Activated T-cell treated with anti-CD3 and anti-CD28 coated beads, Interleukin-2, amount 50 U/mL, for 4 hours (primary cell): ENCODE measurements at regions not wholly inside any gene's neighbourhood (a gene's known extent, or its start where the extent isn't known, plus 50 kb on each side); places are given as distances from the start of the nearest gene placed in this dataset.
"Not testable (repeated sequence)": the region's sequence is repeated elsewhere in the genome, so short reads cannot be mapped to it uniquely, and the experiment has no call there.

Source experiments
- ATAC-seq, 2 donors: fragments of 200-7000 bp; cut with Tn5 transposase; one replicate each; pipeline ENCODE4 v1.10.0; 2021
- DNase-seq: peaks from one replicate; pipeline ENCODE4 v3.0.0-alpha.2; 2020
- H3K27me3 Mint-ChIP-seq: one replicate; pipeline ENCODE4 v1.8.0; 2021; ENCODE audit warnings: low read depth, mixed read lengths
- H3K36me3 Mint-ChIP-seq: one replicate; pipeline ENCODE4 v1.8.0; 2022; ENCODE audit warnings: mixed read lengths; ENCODE audit not compliant: insufficient read depth
- H3K4me1 Mint-ChIP-seq: one replicate; pipeline ENCODE4 v1.8.0; 2021; ENCODE audit warnings: low read depth, mixed read lengths
- H3K4me3 Mint-ChIP-seq: one replicate; pipeline ENCODE4 v1.8.0; 2021; ENCODE audit warnings: mild to moderate bottlenecking, moderate library complexity, mixed read lengths
- H3K9me3 Mint-ChIP-seq: one replicate; pipeline ENCODE4 v1.8.0; 2021; ENCODE audit warnings: mixed read lengths

DNA sequence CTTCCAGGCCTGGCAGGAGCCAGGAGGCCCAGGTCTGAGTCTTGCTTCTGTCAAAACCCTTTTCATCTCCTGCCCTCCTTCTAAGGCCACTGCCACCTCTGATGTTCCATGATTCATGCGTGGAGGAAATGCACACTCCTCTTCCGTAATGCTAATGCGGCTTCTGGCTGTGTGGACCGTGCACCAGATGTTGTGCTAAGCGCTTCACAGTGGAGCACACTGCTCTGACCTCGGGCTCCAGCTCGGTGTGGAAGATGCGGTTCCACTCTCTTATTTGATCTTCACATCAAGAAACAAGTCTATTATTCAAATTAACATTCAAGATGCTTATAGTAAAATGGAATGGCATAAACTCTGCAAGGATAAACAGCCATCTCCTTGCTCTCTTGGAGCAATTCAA lies 629.2 kb downstream of the UQCRFS1 start:
- ATAC-seq (no peak), DNase-seq (no peak)
- H3K9me3 Mint-ChIP-seq: no peaks in the 10 kb centered on the region
- no peaks in the 10 kb centered on the region for H3K4me1 Mint-ChIP-seq
- H3K27me3 Mint-ChIP-seq: peaks cover 2% of the 10 kb centered on the region
- no peak overlapping the region for H3K4me3 Mint-ChIP-seq
- no peaks in the 10 kb centered on the region for H3K36me3 Mint-ChIP-seq

DNA sequence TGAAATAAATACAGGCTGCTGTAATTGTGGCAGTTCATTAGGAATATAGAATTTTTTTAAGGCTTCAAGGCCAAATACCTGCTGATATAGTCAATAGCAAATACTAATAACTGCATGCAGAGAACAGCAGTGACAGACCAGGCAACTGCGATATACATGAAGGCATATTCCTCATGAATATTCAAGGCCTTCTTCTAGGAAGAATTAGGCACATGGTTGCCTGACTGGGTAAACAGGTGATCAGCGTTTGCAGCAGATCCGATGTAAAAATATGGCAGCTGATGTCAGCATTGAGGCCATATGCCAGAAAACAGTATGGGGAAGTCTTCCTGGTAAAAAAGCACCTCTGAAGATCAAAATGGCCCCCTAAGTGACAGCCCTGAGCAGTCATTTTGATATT lies 629.7 kb downstream of the UQCRFS1 start:
- no peaks in the 10 kb centered on the region for H3K36me3 Mint-ChIP-seq
- H3K27me3 Mint-ChIP-seq: no peaks in the 10 kb centered on the region
- ATAC-seq (no peak), DNase-seq (no peak)
- H3K4me1 Mint-ChIP-seq: no peaks in the 10 kb centered on the region
- H3K9me3 Mint-ChIP-seq: no peaks in the 10 kb centered on the region
- no peak overlapping the region for H3K4me3 Mint-ChIP-seq

DNA sequence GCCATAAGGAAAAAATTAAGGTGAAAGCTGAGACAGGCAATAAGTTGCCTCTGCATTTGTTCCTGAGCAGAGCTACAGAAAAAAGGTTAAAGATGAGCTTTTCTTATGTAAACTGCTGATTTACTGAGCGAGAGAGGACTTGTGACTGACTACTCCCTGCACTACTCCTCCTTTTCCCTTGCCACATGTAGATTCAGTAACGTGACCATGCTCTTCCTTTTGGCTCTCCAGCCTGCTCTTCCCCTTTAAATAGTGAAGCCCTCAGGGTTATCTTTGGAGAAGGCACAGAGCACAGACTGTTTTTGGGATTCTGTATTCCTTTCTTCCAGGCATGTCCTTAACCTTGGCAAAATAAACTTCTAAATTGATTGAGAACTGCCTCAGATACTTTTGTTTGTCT lies 630.2 kb downstream of the UQCRFS1 start:
- H3K36me3 Mint-ChIP-seq: no peaks in the 10 kb centered on the region
- H3K9me3 Mint-ChIP-seq: no peaks in the 10 kb centered on the region
- no peaks in the 10 kb centered on the region for H3K27me3 Mint-ChIP-seq
- DNase-seq (no peak), ATAC-seq (no peak)
- no peaks in the 10 kb centered on the region for H3K4me1 Mint-ChIP-seq
- no peak overlapping the region for H3K4me3 Mint-ChIP-seq

DNA sequence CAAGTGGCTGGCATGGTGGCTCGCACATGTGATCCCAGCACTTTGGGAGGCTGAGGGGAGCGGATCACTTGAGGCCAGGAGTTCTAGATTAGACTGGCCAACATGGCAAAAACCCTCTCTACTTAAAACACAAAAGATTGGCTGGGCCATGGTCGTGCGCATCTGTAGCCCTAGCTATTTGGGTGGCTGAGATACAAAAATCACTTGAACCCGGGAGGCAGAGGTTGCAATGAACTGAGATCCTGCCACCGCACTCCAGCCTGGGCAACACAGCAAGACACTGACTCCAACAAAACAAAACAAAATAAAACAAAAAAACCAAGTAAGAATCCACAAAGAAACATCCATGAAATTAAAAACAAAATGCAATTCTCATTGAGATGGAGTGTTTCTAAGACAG lies 630.6 kb downstream of the UQCRFS1 start:
- Mint-ChIP-seq H3K9me3 (no peaks in the 10 kb centered on the region), H3K36me3 (no peaks in the 10 kb centered on the region), H3K27me3 (no peaks in the 10 kb centered on the region), H3K4me1 (no peaks in the 10 kb centered on the region), H3K4me3 (no peak overlapping the region)
- no peak for ATAC-seq
- no peak for DNase-seq

DNA sequence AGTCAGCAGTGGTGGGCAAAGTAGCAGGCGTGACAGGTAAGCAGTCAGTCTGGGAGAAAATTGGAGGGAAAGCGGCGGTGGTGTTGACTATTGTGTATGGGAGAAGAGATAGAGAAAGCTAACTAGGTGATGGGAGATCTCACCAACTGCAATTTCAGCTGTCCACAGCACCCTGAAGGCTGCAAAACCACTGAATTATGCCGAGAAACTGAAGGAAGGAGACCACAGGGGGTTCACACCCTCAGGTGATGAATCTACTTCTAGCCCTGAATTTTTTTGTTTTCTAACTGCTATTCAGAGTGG lies 631.5 kb downstream of the UQCRFS1 start:
- ATAC-seq (no peak), DNase-seq (no peak)
- Mint-ChIP-seq H3K9me3 (no peaks in the 10 kb centered on the region), H3K27me3 (no peaks in the 10 kb centered on the region), H3K4me1 (no peaks in the 10 kb centered on the region), H3K4me3 (no peak overlapping the region), H3K36me3 (no peaks in the 10 kb centered on the region)

DNA sequence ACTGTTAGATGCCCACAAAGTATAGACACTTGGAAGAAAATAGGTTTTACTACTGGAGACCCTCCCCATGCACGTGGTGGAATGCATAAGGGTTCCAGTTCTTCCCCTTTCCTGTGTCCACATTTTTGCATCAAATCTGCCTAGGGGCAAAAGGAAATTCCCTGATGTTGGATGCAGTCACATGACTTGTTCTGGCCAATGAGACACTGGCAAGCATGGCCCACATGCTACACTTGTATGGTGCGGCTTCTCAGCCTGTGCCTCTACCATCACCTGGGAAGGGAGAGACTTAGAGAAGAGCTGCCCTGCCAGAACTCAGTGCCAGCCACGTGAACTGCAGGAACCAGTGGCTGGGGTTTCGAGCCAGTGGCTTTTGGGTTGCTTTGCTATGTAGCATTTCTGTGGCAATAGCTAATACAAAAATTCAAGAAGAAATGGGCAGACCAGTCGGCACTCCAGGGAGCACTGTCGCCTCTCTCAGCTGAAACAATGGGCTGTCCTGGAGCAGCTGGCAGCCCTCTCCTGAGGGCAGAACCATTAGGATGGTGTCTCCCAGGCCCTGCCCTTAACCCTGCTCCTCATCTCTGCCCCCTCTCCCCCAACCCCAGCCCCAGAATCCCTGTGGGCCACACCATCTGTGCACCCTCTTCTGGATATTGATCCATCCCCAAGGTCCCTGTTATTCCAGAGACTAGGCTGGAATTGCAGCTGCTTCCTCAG lies 634.0 kb downstream of the UQCRFS1 start:
- Mint-ChIP-seq H3K4me3 (no peak overlapping the region), H3K4me1 (no peaks in the 10 kb centered on the region), H3K9me3 (no peaks in the 10 kb centered on the region), H3K36me3 (no peaks in the 10 kb centered on the region), H3K27me3 (no peaks in the 10 kb centered on the region)
- DNase-seq (no peak), ATAC-seq (no peak)

DNA sequence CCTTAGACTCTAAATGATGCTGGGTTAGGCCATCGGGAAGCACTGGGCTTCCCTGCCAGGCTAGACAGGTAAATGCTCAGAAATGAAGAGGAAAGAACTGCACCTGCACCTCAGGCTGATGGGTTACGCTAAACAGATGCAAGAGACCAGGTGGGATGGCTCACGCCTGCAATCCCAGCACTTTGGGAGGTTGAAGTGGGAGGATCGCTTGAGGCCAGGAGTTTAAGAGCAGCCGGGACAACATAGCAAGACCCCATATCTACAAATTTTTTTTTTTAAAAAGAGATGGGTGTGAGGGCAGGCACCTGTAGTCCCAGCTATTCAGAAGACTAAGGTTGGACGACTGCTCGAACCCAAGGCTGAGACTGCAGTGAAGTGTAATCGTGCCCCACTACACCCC lies 634.7 kb downstream of the UQCRFS1 start:
- no peak for DNase-seq
- H3K36me3 Mint-ChIP-seq: no peaks in the 10 kb centered on the region
- H3K4me3 Mint-ChIP-seq: no peak overlapping the region
- H3K9me3 Mint-ChIP-seq: no peaks in the 10 kb centered on the region
- no peaks in the 10 kb centered on the region for H3K27me3 Mint-ChIP-seq
- H3K4me1 Mint-ChIP-seq: no peaks in the 10 kb centered on the region
- no peak for ATAC-seq

DNA sequence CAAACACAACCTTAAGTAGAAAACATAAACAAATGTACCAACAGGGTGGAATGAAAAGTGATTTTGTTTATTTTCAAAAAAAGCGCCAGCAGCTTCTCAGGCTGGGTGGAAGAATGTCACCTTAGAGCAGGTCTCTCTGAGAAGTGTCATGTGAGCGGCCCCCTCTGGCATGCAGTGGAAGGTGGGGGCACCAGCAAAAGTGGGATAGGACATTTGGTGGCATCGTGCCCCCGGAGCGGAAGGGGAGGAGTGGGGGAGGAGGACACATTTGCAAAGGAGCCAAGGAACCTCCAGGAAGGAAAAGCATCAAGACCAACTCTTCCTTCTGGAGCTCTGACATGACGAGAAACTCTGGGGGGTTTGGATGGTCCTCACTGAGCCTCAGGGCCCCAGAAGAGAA lies 635.3 kb downstream of the UQCRFS1 start:
- no peaks in the 10 kb centered on the region for H3K27me3 Mint-ChIP-seq
- no peak overlapping the region for H3K4me3 Mint-ChIP-seq
- H3K9me3 Mint-ChIP-seq: no peaks in the 10 kb centered on the region
- no peaks in the 10 kb centered on the region for H3K4me1 Mint-ChIP-seq
- no peak for ATAC-seq
- no peaks in the 10 kb centered on the region for H3K36me3 Mint-ChIP-seq
- no peak for DNase-seq

DNA sequence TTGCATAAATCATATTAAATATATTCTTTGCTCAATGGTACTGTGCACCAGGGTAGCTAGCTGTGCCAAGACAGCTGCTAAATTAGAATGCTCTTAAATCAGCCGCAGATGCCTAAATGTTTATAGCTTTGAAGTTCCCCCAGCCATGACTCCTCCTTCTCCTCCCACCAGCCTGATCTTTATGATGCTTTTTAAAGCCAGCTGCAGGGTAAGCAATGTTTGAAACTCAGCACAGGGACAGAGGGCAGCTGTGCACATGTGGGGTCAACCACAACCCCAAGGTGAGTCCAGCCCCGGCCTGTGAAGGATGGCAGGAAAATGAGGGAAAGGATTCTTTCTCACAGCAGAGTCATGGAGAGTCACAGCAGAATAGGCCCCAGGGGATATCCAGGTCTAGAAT lies 635.7 kb downstream of the UQCRFS1 start:
- ATAC-seq: no peak
- no peaks in the 10 kb centered on the region for H3K27me3 Mint-ChIP-seq
- H3K4me1 Mint-ChIP-seq: no peaks in the 10 kb centered on the region
- H3K4me3 Mint-ChIP-seq: no peak overlapping the region
- DNase-seq: no peak
- no peaks in the 10 kb centered on the region for H3K36me3 Mint-ChIP-seq
- no peaks in the 10 kb centered on the region for H3K9me3 Mint-ChIP-seq

DNA sequence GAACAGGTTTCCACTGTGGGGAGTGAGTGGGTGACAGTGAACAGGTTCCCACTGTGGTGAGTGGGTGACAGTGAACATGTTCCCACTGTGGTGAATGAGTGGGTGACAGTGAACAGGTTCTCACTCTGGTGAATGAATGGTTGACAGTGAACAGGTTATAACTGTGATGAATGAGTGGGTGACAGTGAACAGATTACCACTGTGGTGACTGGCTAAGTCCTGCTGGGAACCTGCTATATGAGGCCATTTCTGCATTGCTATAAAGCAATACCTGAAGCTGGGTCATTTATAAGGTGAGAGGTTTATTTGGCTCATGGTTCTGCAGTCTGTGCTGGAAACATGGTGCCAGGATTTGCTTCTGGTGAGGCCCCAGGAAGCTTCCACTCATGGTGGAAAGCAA lies 637.1 kb downstream of the UQCRFS1 start:
- no peaks in the 10 kb centered on the region for H3K36me3 Mint-ChIP-seq
- no peak for DNase-seq
- no peaks in the 10 kb centered on the region for H3K9me3 Mint-ChIP-seq
- no peaks in the 10 kb centered on the region for H3K27me3 Mint-ChIP-seq
- no peak for ATAC-seq
- H3K4me1 Mint-ChIP-seq: no peaks in the 10 kb centered on the region
- H3K4me3 Mint-ChIP-seq: no peak overlapping the region

DNA sequence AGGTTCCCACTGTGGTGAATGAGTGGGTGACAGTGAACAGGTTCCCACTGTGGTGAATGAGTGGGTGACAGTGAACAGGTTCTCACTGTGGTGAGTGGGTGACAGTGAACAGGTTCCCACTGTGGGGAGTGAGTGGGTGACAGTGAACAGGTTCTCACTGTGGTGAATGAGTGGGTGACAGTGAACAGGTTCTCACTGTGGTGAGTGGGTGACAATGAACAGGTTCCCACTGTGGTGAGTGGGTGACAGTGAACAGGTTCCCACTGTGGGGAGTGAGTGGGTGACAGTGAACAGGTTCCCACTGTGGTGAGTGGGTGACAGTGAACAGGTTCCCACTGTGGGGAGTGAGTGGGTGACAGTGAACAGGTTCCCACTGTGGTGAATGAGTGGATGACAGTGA lies 637.6 kb downstream of the UQCRFS1 start:
- H3K36me3 Mint-ChIP-seq, H3K27me3 Mint-ChIP-seq: not testable (repeated sequence)

DNA sequence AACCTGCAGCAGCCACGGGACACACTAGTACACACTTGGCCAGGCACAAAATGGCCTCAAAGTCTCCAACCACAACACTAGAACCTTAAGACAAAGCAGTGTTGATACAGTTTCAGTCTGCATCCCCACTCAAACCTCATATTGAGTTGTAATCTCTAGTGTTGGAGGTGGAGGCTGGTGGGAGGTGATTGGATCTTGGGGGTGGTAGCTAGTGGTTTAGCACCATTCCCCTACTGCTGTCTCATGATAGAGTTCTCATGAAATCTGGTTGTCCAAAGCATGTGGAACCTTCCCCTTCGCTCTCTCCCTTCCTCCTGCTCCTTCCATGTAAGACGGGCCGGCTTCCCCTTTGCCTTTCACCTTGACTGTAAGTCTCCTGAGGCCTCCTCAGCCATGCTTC lies 638.7 kb downstream of the UQCRFS1 start:
- ATAC-seq (no peak), DNase-seq (no peak)
- Mint-ChIP-seq H3K27me3 (no peaks in the 10 kb centered on the region), H3K4me1 (no peaks in the 10 kb centered on the region), H3K36me3 (no peaks in the 10 kb centered on the region), H3K9me3 (no peaks in the 10 kb centered on the region), H3K4me3 (no peak overlapping the region)

More for the DNA sequence above, 637.6 kb downstream of the UQCRFS1 start:
- ATAC-seq, H3K4me3 Mint-ChIP-seq, DNase-seq, H3K4me1 Mint-ChIP-seq, H3K9me3 Mint-ChIP-seq: not testable (repeated sequence)

DNA sequence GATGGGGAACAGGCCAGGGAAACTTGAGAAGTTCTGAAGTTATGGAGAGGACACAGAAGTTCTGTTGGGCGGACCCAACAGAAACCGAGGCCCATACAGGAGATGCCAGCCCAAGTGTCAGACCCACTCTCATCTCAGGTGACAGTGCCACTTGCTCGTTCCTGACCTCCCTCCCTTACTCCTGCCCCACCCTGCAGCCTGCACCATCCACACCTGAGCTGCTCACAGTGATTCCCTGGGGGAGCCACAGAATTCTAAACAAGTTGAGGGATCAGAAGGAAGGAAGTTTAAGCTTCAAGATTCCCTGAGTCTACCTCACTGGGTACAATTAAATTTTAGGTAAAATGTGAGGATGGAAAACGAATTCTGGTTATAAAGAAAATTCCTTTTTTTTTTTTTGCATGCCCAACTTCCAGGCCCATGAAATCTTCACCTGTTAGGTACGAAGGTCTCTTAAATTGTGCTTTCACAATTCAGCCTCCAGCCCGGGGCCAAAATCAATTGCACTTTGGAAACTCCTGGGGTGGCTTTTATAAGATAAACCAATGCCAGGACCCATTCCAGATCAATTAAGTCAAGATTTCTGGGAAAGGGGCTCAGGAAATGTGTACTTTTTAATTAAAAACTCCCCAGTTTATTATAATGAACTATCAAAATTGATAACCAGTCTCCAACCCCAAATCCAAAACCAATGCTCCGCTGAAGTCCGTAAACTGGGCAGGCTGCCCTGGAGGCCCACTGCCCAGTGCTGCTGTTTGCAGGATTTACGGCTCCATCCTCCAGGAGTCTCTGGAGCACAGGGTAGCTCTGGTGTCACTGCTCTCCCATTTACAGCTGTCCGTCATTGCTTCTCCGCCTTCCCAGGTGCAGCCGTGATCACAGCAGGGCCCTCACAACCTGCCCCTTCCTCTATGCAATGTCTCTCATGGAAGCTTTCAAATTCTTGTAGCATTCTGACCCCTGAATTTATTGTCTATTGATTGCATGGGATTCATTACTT lies 643.5 kb downstream of the UQCRFS1 start:
- no peak for DNase-seq
- H3K9me3 Mint-ChIP-seq: no peaks in the 10 kb centered on the region
- H3K27me3 Mint-ChIP-seq: no peaks in the 10 kb centered on the region
- no peak for ATAC-seq
- H3K36me3 Mint-ChIP-seq: no peaks in the 10 kb centered on the region
- no peaks in the 10 kb centered on the region for H3K4me1 Mint-ChIP-seq
- no peak overlapping the region for H3K4me3 Mint-ChIP-seq

DNA sequence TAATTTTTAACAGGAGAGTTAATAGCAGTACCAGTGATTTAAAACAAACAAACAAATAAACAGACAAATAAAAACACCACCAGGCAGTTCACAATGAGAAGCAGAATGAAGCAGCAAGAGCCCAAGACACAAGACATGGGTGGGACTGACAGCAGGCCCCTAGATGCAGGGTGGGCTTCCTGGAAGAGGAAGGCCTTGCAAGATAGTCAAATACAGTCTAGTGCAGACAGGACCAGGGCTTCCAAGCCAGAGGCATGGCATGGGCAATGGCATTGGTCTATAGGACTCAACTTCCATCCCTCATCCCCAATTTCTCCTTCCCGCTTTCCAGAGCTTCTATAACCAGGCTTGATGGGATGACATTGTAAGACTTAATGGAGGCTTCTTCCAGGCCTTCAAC lies 645.1 kb downstream of the UQCRFS1 start:
- DNase-seq (no peak), ATAC-seq (no peak)
- Mint-ChIP-seq H3K4me3 (no peak overlapping the region), H3K36me3 (no peaks in the 10 kb centered on the region), H3K4me1 (no peaks in the 10 kb centered on the region), H3K27me3 (no peaks in the 10 kb centered on the region), H3K9me3 (no peaks in the 10 kb centered on the region)
